Epidermal melanocyte (primary cell): ENCODE measurements at regions not wholly inside any gene's neighbourhood (a gene's known extent, or its start where the extent isn't known, plus 50 kb on each side); places are given as distances from the start of the nearest gene placed in this dataset.
A peak's percentile ranks its signal among the peaks of the same experiment; 100 is the strongest.

ENCODE experiments used
- DNase-seq: peaks from one replicate; pipeline ENCODE4 v3.0.0; 2011; ENCODE audit warnings: low spot score; ENCODE audit not compliant: insufficient read length

GRCh38 chr12:118749646-118750045, 231.7 kb upstream of the SRRM4 start:
- no peak for DNase-seq

- DNase-seq, result no peak
Measured at GRCh38 chr12:118750666-118751065, 230.7 kb upstream of the SRRM4 start.

DNA sequence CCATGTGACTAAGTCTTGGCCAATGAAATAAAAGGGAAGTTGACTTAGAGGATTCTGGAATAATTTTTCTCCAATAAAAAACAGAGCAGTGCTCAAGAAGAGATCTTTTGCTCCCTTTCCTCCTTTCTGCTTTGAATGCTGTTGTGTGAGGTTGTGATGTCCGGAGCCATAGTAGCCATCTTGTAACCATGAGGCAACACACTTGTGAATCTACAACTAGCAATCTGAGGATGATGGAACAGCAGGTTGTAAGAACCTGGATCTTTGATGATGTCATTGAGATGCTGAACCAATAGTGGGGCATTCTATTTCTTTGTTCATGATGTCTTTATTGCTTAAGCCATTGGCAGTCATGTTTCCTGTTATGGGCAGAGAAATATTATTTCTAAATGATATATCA, 230.0 kb upstream of the SRRM4 start:
- DNase-seq, result no peak

DNA sequence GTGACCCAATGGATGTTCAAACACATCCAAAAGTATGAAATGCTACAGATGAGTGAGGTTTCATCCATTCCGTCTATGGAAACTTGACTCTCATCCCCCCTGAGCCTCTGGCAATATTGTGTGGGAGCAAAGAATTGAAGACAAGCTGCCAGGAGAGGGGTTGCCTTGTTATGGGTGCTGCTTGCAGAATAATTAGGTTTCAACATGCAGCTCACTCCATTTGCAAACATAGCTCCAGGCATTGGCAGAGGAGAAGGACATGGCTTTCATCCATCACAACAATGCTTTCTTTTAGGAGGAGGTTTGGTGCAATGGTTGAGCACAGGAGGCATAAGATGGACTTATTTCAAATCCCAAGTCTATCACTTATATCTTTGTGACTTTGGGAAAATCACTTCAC, 220.7 kb upstream of the SRRM4 start:
- no peak for DNase-seq

DNA sequence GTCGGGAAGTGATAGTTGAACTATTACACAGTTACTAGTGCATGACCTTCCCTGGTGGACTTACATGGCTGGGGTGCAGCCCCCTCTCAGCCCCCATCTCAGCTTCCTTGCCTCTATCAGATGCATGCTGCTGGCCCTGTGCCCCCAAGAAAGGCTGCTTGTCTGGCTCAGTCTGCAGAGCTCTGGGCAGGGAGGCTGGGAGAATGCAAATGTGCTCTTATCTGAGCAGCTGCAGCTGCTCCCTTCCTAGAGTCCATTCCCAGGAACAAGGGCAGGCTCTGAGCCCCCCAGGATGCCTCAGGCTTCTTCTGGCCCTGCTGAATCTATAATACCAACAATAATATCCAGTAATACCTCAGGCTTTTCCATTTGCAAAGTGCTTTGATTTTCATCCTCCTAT, 218.1 kb upstream of the SRRM4 start:
- DNase-seq, result no peak

GRCh38 chr12:118773956-118774723, 207.2 kb upstream of the SRRM4 start:
- DNase-seq, result no peak

GRCh38 chr12:118777504-118777903, 203.8 kb upstream of the SRRM4 start:
- no peak for DNase-seq

DNA sequence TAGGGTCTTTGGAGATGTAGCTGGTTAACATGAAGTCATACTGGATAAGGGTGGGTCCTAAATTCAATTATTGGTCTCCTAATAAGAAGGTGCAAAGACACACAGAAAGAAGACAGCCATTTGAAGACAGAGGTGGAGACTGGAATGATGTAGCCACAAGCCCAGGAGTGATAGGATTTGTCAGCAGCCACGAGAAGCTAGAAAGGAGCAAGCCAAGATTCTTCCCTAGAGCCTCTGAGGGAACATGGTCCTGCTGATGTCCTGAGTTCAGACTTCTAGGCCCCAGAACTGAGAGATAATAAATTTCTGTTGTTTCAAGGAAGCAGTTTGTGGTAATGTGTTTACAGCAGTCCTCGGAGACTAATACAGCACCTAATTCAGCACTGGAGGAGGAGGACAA, 203.3 kb upstream of the SRRM4 start:
- no peak for DNase-seq

DNA sequence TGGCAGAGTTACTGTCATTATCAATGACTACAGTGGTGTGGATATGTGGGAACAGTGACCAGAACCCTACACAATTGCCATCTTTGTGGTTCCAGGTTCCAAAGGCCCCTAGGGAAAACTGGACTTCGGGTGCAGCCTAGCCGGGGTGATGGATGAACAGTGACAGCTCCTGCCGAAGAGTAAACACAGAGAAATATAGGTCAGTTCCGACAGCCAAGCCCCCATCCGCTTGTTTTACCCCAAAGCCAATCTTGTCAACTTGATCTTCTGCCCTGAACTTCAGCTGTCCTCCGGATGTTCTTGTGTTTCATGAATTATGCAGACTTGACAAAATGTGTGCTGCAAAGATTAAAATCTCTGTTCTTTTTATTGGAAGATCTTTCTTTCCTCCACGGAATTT, 200.4 kb upstream of the SRRM4 start:
- no peak for DNase-seq

GRCh38 chr12:118781692-118782091, 199.6 kb upstream of the SRRM4 start:
- no peak for DNase-seq

DNA sequence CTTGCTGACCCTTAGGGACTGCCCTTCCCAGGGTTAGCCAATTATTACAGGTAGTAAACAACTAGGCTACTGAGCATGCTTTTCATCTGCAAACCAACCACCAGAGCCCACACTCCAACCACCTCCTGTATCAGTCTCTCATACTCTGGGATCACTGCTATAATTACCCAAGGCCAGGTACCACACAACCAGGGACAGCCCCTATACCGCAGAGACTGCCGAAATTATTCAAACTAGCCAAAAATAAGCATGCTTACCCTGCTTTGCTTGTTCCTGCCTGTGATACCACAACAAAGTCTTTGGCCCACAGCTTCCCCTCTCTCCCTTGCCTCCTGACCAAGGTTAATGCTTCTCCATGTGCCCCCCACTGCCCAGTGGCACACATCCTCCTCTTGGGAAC, 197.6 kb upstream of the SRRM4 start:
- DNase-seq, result no peak

DNA sequence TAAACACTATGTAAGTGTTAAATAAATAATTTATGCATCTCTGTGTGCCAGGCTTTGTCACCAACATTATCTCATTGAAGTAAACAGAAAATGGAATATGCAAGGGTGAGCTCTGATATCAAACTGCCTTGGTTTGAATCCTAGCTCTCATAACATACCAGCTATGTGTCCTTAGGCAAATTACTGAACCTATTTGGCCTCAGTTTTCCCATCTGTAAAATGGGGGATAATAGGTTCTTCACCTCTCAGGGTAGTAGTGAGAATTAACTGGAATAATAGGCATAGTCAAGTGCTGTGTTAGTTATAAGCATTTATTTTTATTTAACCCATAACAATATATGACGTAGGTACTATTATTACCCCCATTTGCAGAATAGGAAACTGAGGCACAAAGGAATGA, 190.8 kb upstream of the SRRM4 start:
- DNase-seq, result no peak

DNA sequence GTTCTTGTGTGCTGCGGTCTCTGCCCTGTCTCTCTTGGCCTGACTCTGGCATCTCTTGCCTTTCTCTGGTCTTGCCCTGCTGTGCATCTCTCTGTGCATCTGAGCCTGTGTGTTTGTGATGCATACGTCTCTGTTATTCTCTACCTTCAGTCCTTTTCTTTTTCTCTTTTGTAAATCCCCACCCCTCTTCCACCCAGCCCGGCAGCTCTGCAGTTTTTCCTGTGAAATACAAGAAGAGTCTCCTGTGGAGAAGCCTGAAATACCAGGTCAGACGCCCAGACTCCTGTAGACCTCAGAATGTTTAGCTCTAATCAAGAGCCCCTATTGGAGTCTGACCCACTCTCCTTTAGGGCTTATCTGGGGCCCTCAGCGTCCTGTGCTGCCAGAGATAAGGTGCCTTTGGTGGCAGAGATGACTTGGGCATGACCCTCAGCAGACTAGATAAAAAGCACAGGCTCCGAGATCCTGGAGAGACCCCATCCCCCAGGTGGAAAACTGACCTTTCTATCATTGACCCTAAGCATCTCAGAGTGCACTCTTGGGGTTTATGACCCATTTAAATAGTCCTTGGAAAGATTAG, 167.5 kb upstream of the SRRM4 start:
- DNase-seq, result no peak

- DNase-seq, result no peak
Measured at GRCh38 chr12:118816296-118816695, 165.0 kb upstream of the SRRM4 start.

GRCh38 chr12:118821386-118821925, 159.9 kb upstream of the SRRM4 start:
- DNase-seq, result peak; percentile 28

GRCh38 chr12:118822512-118822911, 158.8 kb upstream of the SRRM4 start:
- no peak for DNase-seq

GRCh38 chr12:118827047-118827446, 154.3 kb upstream of the SRRM4 start:
- DNase-seq, result no peak

- no peak for DNase-seq
Measured at GRCh38 chr12:118827606-118828005, 153.7 kb upstream of the SRRM4 start.

GRCh38 chr12:118830296-118830695, 151.0 kb upstream of the SRRM4 start:
- DNase-seq, result no peak

- no peak for DNase-seq
Measured at GRCh38 chr12:118835926-118836325, 145.4 kb upstream of the SRRM4 start.

- no peak for DNase-seq
Measured at GRCh38 chr12:118840399-118840798, 140.9 kb upstream of the SRRM4 start.

DNA sequence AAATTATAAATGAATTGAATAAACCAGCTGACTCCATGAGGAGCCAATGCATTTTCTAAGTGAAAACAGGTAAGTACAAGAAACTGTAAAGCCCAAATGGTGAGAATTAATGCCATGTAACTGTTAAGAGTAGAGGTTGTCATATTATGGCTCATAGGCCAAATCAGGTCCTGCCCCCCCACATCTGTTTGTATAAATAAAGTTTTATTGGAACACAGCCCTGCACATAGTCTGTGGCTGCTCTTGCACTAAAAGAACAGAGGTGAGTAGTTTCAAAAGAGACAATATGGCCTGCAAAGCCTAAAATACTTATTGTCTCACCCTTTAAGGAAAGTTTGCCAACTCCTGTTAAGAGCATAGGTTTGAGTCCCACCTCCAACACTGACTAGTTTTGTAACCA, 140.5 kb upstream of the SRRM4 start:
- no peak for DNase-seq

DNA sequence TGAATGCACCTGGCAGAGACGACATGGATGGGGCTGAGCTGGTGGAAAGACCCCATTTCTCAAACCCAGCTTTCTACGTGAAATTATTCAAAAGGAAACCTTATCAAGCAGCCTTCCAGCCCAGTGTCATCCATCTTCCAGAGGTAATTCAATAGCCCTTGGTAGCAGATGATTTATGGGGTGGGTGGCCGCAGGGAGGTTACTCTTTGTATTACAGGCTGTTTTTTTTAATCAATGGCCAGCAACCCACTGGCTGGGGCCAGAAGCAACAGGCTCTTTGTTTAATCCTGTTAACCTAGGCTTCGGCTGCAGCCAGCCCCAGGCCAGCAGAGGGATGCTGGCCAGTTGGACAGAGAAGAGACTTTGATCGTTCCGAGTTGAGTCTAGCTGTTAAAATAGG, 139.8 kb upstream of the SRRM4 start:
- no peak for DNase-seq
